ENCODE measurements at regions not wholly inside any gene's neighbourhood (a gene's known extent, or its start where the extent isn't known, plus 50 kb on each side); places are given as distances from the start of the nearest gene placed in this dataset.

- no peak for DNase-seq
Measured at GRCh38 chr4:38314663-38315062, 349.3 kb upstream of the KLF3 start.

- no peak for DNase-seq
Measured at GRCh38 chr4:38315286-38315685, 348.7 kb upstream of the KLF3 start.

GRCh38 chr4:38316045-38316444 lies 348.0 kb upstream of the KLF3 start:
- DNase-seq, result no peak

- DNase-seq, result no peak
Measured at GRCh38 chr4:38317041-38317674, 346.8 kb upstream of the KLF3 start.

- DNase-seq, result peak; percentile 25 to 63 (median 48)
Measured at GRCh38 chr4:38318737-38319455, 345.1 kb upstream of the KLF3 start.

- DNase-seq, result peak; percentile 77 to 91 (median 83)
Measured at GRCh38 chr4:38319456-38320342, 344.3 kb upstream of the KLF3 start.

GRCh38 chr4:38320343-38320695 lies 343.7 kb upstream of the KLF3 start:
- no peak for DNase-seq

- no peak for DNase-seq
Measured at GRCh38 chr4:38320833-38321232, 343.2 kb upstream of the KLF3 start.

- no peak for DNase-seq
Measured at GRCh38 chr4:38322714-38323113, 341.3 kb upstream of the KLF3 start.

GRCh38 chr4:38323141-38323641 lies 340.8 kb upstream of the KLF3 start:
- DNase-seq, result no peak

- no peak for DNase-seq
Measured at GRCh38 chr4:38324861-38325628, 339.0 kb upstream of the KLF3 start.

GRCh38 chr4:38325629-38325913 lies 338.4 kb upstream of the KLF3 start:
- DNase-seq, result no peak

GRCh38 chr4:38326499-38326898 lies 337.5 kb upstream of the KLF3 start:
- no peak for DNase-seq

GRCh38 chr4:38327174-38327573 lies 336.8 kb upstream of the KLF3 start:
- no peak for DNase-seq

GRCh38 chr4:38328989-38329729 lies 334.8 kb upstream of the KLF3 start:
- peak in 5 of 6 experiments; percentile 8 to 84 (median 72) for DNase-seq

- no peak for DNase-seq
Measured at GRCh38 chr4:38330321-38330720, 333.7 kb upstream of the KLF3 start.

- DNase-seq, result peak in 1 of 6 experiments; percentile 25
Measured at GRCh38 chr4:38330936-38331335, 333.1 kb upstream of the KLF3 start.

- DNase-seq, result no peak
Measured at GRCh38 chr4:38332699-38333098, 331.3 kb upstream of the KLF3 start.

GRCh38 chr4:38333219-38333618 lies 330.8 kb upstream of the KLF3 start:
- no peak for DNase-seq

GRCh38 chr4:38334791-38335190 lies 329.2 kb upstream of the KLF3 start:
- no peak for DNase-seq

- DNase-seq, result peak in 1 of 6 experiments; percentile 4
Measured at GRCh38 chr4:38338939-38339338, 325.1 kb upstream of the KLF3 start.

GRCh38 chr4:38343608-38344007 lies 320.4 kb upstream of the KLF3 start:
- DNase-seq, result no peak
